H9 (cell line): ENCODE measurements at regions not wholly inside any gene's neighbourhood (a gene's known extent, or its start where the extent isn't known, plus 50 kb on each side); places are given as distances from the start of the nearest gene placed in this dataset.

Experiments
- DNase-seq: peaks from one replicate; pipeline ENCODE4 v3.0.0-alpha.2; 2017
- H2AFZ ChIP-seq: one replicate; pipeline ENCODE4 v1.6.1; 2013; ENCODE audit warnings: mild to moderate bottlenecking, low read length, control low read depth, moderate library complexity
- H2AK5ac ChIP-seq: 2 replicates; pipeline ENCODE4 v1.6.1; 2013; ENCODE audit warnings: low read length, control low read depth, mixed read lengths; ENCODE audit not compliant: insufficient read length
- H2BK120ac ChIP-seq: one replicate; pipeline ENCODE4 v1.6.1; 2013; ENCODE audit warnings: low read depth, mild to moderate bottlenecking, low read length, control low read depth, inconsistent platforms; ENCODE audit not compliant: poor library complexity, severe bottlenecking
- H2BK12ac ChIP-seq: 2 replicates; pipeline ENCODE4 v1.6.1; 2013; ENCODE audit warnings: low read length, control low read depth, mixed read lengths, low read depth; ENCODE audit not compliant: insufficient read length
- H2BK15ac ChIP-seq: 2 replicates; pipeline ENCODE4 v1.6.1; 2013; ENCODE audit warnings: low read depth, low read length, control low read depth
- H2BK20ac ChIP-seq: one replicate; pipeline ENCODE4 v1.6.1; 2013; ENCODE audit warnings: low read depth, mild to moderate bottlenecking, low read length, control low read depth, inconsistent platforms; ENCODE audit not compliant: poor library complexity, severe bottlenecking
- H2BK5ac ChIP-seq: 2 replicates; pipeline ENCODE4 v1.6.1; 2013; ENCODE audit warnings: low read length, control low read depth, mixed read lengths; ENCODE audit not compliant: insufficient read length
- H3K14ac ChIP-seq: 2 replicates; pipeline ENCODE4 v1.6.1; 2013; ENCODE audit warnings: low read length, control low read depth; ENCODE audit not compliant: insufficient read depth
- H3K18ac ChIP-seq: 2 replicates; pipeline ENCODE4 v1.6.1; 2013; ENCODE audit warnings: low read depth, mild to moderate bottlenecking, mixed read lengths, low read length, control low read depth; ENCODE audit not compliant: insufficient read length
- H3K23ac ChIP-seq: 2 replicates; pipeline ENCODE4 v1.6.1; 2013; ENCODE audit warnings: low read length, control low read depth, mixed read lengths, low read depth; ENCODE audit not compliant: insufficient read length
- H3K23me2 ChIP-seq: 2 replicates; pipeline ENCODE4 v1.6.1; 2013; ENCODE audit warnings: low read depth, mild to moderate bottlenecking, mixed read lengths, low read length, control low read depth; ENCODE audit not compliant: insufficient read length, poor library complexity, severe bottlenecking
- H3K27ac ChIP-seq: 2 replicates; pipeline ENCODE4 v1.5.1; 2013; ENCODE audit warnings: low read length, control low read depth, mixed read lengths, low read depth; ENCODE audit not compliant: insufficient read length
- H3K27me3 ChIP-seq: 2 replicates; pipeline ENCODE4 v1.6.1; 2013; ENCODE audit warnings: low read length, control low read depth, inconsistent platforms; ENCODE audit not compliant: insufficient read depth
- H3K4ac ChIP-seq: 2 replicates; pipeline ENCODE4 v1.6.1; 2013; ENCODE audit warnings: low read depth, mild to moderate bottlenecking, control low read depth, inconsistent platforms, low read length, moderate library complexity
- H3K4me1 ChIP-seq: 2 replicates; pipeline ENCODE4 v1.6.1; 2013; ENCODE audit warnings: low read length, control low read depth, inconsistent platforms; ENCODE audit not compliant: insufficient read depth
- H3K4me2 ChIP-seq: 2 replicates; pipeline ENCODE4 v1.6.1; 2013; ENCODE audit warnings: low read length, control low read depth, mixed read lengths; ENCODE audit not compliant: insufficient read length, insufficient read depth
- H3K56ac ChIP-seq: 2 replicates; pipeline ENCODE4 v1.6.1; 2013; ENCODE audit warnings: low read depth, mild to moderate bottlenecking, mixed read lengths, low read length, control low read depth; ENCODE audit not compliant: insufficient read length
- H3K79me1 ChIP-seq: 2 replicates; pipeline ENCODE4 v1.6.1; 2013; ENCODE audit warnings: low read depth, mild to moderate bottlenecking, moderate library complexity, low read length, control low read depth, inconsistent platforms; ENCODE audit not compliant: insufficient read depth, poor library complexity, severe bottlenecking
- H3K79me2 ChIP-seq: 2 replicates; pipeline ENCODE4 v1.6.1; 2013; ENCODE audit warnings: low read length, control low read depth, inconsistent platforms; ENCODE audit not compliant: insufficient read depth
- H3K9ac ChIP-seq: 2 replicates; pipeline ENCODE4 v1.6.1; 2013; ENCODE audit warnings: low read length, control low read depth, mixed read lengths; ENCODE audit not compliant: insufficient read length; ENCODE audit errors: extremely low read depth
- H3K9me3 ChIP-seq: one replicate; pipeline ENCODE4 v1.6.1; 2013; ENCODE audit warnings: low read depth, low read length, inconsistent platforms; ENCODE audit not compliant: control insufficient read depth
- H3T11ph ChIP-seq: one replicate; pipeline ENCODE4 v1.6.1; 2013; ENCODE audit warnings: mild to moderate bottlenecking, low read length, control low read depth, inconsistent platforms
- H4K20me1 ChIP-seq: one replicate; pipeline ENCODE4 v1.6.1; 2013; ENCODE audit not compliant: control insufficient read depth, insufficient read length, insufficient read depth
- H4K5ac ChIP-seq: 2 replicates; pipeline ENCODE4 v1.6.1; 2013; ENCODE audit warnings: low read depth, mild to moderate bottlenecking, mixed read lengths, low read length, control low read depth; ENCODE audit not compliant: insufficient read length
- H4K8ac ChIP-seq: replicated peaks from 2 replicates; pipeline ENCODE4 v1.6.1; 2013; ENCODE audit warnings: low read length, control low read depth, mixed read lengths, low read depth; ENCODE audit not compliant: insufficient read length
- H4K91ac ChIP-seq: 2 replicates; pipeline ENCODE4 v1.6.1; 2013; ENCODE audit warnings: low read depth, mild to moderate bottlenecking, moderate library complexity, mixed read lengths, low read length, control low read depth; ENCODE audit not compliant: insufficient read length
- H3K27ac Mint-ChIP-seq, 3 experiments: 2 replicates in 2 of 3; 3 replicates in 1 of 3; pipeline ENCODE4 v1.8.0; 2020 to 2021; ENCODE audit warnings: mixed read lengths in 3 of 3, mild to moderate bottlenecking in 1 of 3, moderate library complexity in 1 of 3
- H3K27me3 Mint-ChIP-seq: 2 replicates; pipeline ENCODE4 v1.8.0; 2021; ENCODE audit warnings: low read depth, mild to moderate bottlenecking, moderate library complexity, mixed read lengths
- H3K36me3 Mint-ChIP-seq, 3 experiments: 2 replicates in 2 of 3; 3 replicates in 1 of 3; pipeline ENCODE4 v1.8.0; 2020 to 2021; ENCODE audit warnings: low read depth in 3 of 3, mixed read lengths in 3 of 3; ENCODE audit not compliant: insufficient read depth in 1 of 3
- H3K4me1 Mint-ChIP-seq, 2 experiments: 2 replicates each; pipeline ENCODE4 v1.8.0; 2020; ENCODE audit warnings: mixed read lengths in 2 of 2
- H3K4me3 Mint-ChIP-seq, 2 experiments: 2 replicates in 1 of 2; 3 replicates in 1 of 2; pipeline ENCODE4 v1.8.0; 2020 to 2021; ENCODE audit warnings: mild to moderate bottlenecking in 2 of 2, mixed read lengths in 2 of 2, moderate library complexity in 1 of 2
- H3K9me3 Mint-ChIP-seq, 2 experiments: 2 replicates in 1 of 2; 3 replicates in 1 of 2; pipeline ENCODE4 v1.8.0; 2020; ENCODE audit warnings: mild to moderate bottlenecking in 2 of 2, mixed read lengths in 2 of 2, moderate library complexity in 1 of 2
- WGBS: extraction: QIAGEN DNeasy Blood & Tissue Kit; methylation state at CpG from one replicate; pipeline ENCODE4 v1.1.7; 2013; ENCODE audit warnings: missing lambda C conversion rate, low lambda C conversion rate, mixed read lengths; ENCODE audit not compliant: insufficient read length; ENCODE audit errors: extremely low coverage; 5-methylcytosine and 5-hydroxymethylcytosine counted together
- TF ChIP-seq, protein P1 (sequence below): fragments of 200-600 bp; sonication (generic); conservative IDR thresholded peaks from 3 replicates; pipeline ENCODE4 v1.8.0; 2021; ENCODE audit warnings: antibody characterized with exemption, mild to moderate bottlenecking

DNA sequence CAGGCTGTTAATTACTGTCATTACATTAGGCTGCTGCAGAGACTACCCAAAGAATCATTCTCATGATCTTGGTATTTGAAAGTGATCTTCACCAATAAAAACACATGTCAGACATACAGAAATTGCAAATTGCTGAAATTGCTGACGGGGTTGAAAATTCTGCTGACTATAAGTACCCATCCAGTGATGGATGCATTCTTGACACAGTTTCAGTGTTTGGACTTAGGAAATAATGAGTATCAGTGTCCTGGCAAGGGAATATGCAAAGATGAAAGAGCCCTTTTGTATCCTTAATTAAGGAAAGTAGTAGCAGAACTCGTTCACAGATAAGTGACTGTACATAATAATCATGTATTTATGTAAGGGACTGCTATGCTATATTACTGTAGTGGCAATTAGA, 221.1 kb upstream of the ATP5MC3 start:
- Histone ChIP-seq H4K5ac (no peak overlapping the region), H3T11ph (no peak overlapping the region), H4K8ac (no peak overlapping the region), H2AFZ (no peak overlapping the region), H2AK5ac (no peak overlapping the region), H3K23me2 (no peaks in the 10 kb centered on the region), H3K79me2 (no peaks in the 10 kb centered on the region), H4K91ac (no peak overlapping the region), H3K4me1 (no peaks in the 10 kb centered on the region), H2BK5ac (no peak overlapping the region), H3K18ac (no peak overlapping the region), H2BK20ac (no peak overlapping the region), H2BK15ac (no peak overlapping the region), H3K14ac (no peak overlapping the region), H2BK120ac (no peak overlapping the region), H2BK12ac (no peak overlapping the region), H3K23ac (no peak overlapping the region), H3K9ac (no peak overlapping the region), H3K27me3 (no peaks in the 10 kb centered on the region), H3K27ac (no peak overlapping the region), H3K79me1 (no peaks in the 10 kb centered on the region), H3K4ac (no peak overlapping the region), H4K20me1 (no peaks in the 10 kb centered on the region), H3K56ac (no peak overlapping the region), H3K9me3 (no peaks in the 10 kb centered on the region), H3K4me2 (no peak overlapping the region)
- H3K4me3 Mint-ChIP-seq: no peak overlapping the region
- H3K27ac Mint-ChIP-seq: no peak overlapping the region
- no peaks in the 10 kb centered on the region for H3K9me3 Mint-ChIP-seq
- no peaks in the 10 kb centered on the region for H3K36me3 Mint-ChIP-seq
- no peaks in the 10 kb centered on the region for H3K4me1 Mint-ChIP-seq
- DNase-seq: no peak
- no CpG with 5 or more reads among the region's 2 CpGs for WGBS
- peaks cover 1% of the 10 kb centered on the region; the same call in 1 of the 2 replicates for H3K27me3 Mint-ChIP-seq
- TF ChIP-seq, protein P1, sequence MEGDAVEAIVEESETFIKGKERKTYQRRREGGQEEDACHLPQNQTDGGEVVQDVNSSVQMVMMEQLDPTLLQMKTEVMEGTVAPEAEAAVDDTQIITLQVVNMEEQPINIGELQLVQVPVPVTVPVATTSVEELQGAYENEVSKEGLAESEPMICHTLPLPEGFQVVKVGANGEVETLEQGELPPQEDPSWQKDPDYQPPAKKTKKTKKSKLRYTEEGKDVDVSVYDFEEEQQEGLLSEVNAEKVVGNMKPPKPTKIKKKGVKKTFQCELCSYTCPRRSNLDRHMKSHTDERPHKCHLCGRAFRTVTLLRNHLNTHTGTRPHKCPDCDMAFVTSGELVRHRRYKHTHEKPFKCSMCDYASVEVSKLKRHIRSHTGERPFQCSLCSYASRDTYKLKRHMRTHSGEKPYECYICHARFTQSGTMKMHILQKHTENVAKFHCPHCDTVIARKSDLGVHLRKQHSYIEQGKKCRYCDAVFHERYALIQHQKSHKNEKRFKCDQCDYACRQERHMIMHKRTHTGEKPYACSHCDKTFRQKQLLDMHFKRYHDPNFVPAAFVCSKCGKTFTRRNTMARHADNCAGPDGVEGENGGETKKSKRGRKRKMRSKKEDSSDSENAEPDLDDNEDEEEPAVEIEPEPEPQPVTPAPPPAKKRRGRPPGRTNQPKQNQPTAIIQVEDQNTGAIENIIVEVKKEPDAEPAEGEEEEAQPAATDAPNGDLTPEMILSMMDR: no peak
